Mammary epithelial cell (primary cell): ENCODE measurements at regions not wholly inside any gene's neighbourhood (a gene's known extent, or its start where the extent isn't known, plus 50 kb on each side); places are given as distances from the start of the nearest gene placed in this dataset.
"Not testable (repeated sequence)": the region's sequence is repeated elsewhere in the genome, so short reads cannot be mapped to it uniquely, and the experiment has no call there.

Experiments used
- CTCF ChIP-seq, 2 donors: IDR thresholded peaks in 1 of 2; conservative IDR thresholded peaks in 1 of 2; 2 replicates each; pipeline ENCODE4 v1.5.1; 2011 to 2012; ENCODE audit warnings: inconsistent platforms in 2 of 2, low read length in 2 of 2, mild to moderate bottlenecking in 2 of 2, control low read depth in 1 of 2, low read depth in 1 of 2; ENCODE audit not compliant: insufficient read depth in 1 of 2; ENCODE audit errors: extremely low read depth in 1 of 2
- EZH2 ChIP-seq: IDR thresholded peaks from 2 replicates; pipeline ENCODE4 v1.6.1; 2012; ENCODE audit warnings: low read length, inconsistent platforms, borderline replicate concordance

- not testable (repeated sequence) for TF ChIP-seq EZH2; CTCF (conservative IDR thresholded peaks at IDR 0.05 in 1 of 2, IDR thresholded peaks at IDR 0.05 in 1 of 2; ENCODE audit: extremely low read depth in 1 of 2, insufficient read depth in 1 of 2, low read depth in 1 of 2, low read length in 2 of 2)
These were observed 235.0 kb downstream of the GOLGA6L6 start for GRCh38 chr15:20306497-20307106.
